Erythroblast (primary cell): ENCODE measurements at regions not wholly inside any gene's neighbourhood (a gene's known extent, or its start where the extent isn't known, plus 50 kb on each side); places are given as distances from the start of the nearest gene placed in this dataset.

Source experiments
- GATA1 ChIP-seq: IDR thresholded peaks from 2 replicates; pipeline ENCODE4 v1.6.1; 2011; ENCODE audit warnings: low read depth, mild to moderate bottlenecking, control low read depth, low read length, moderate library complexity
- POLR2A ChIP-seq: IDR thresholded peaks from 2 replicates; pipeline ENCODE4 v1.6.1; 2011; ENCODE audit warnings: mild to moderate bottlenecking, low read length

DNA sequence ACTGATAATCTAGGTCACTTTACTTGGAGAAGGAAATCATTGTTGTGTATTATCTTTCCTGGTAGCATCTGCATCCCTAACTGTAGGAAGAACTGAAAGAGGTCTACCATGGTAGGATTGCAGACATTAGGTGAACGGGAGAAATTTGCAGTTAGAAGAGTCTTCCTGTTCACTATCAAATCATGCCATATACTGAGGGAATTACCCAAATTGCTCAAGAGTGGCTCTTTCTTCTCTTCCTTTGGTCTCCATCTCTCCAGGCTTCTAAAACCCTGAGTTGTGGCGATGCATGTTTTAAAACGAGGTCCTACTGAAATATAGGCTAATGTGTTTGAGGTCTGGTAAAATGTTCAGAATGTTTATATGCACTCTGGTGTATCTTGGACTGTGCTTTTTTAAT is 85.3 kb upstream of the HK2 start:
- TF ChIP-seq POLR2A, result no peak
- no peak for TF ChIP-seq GATA1
